GM12875 (cell line): ENCODE measurements at regions not wholly inside any gene's neighbourhood (a gene's known extent, or its start where the extent isn't known, plus 50 kb on each side); places are given as distances from the start of the nearest gene placed in this dataset.

ENCODE experiments used
- H3K4me3 ChIP-seq: one replicate; pipeline ENCODE4 v1.5.1; 2011; ENCODE audit warnings: low read depth, low read length, control low read depth
- CTCF ChIP-seq: IDR thresholded peaks from 2 replicates; pipeline ENCODE4 v1.5.1; 2011; ENCODE audit warnings: low read depth, mild to moderate bottlenecking, control low read depth, inconsistent platforms, low read length, moderate library complexity, borderline replicate concordance; ENCODE audit not compliant: insufficient read depth

- TF ChIP-seq CTCF = peak; percentile 97
- H3K4me3 ChIP-seq = no peak overlapping the region
These were observed 143.3 kb upstream of the ZNF644 start for GRCh38 chr1:91165033-91165654.

GRCh38 chr1:91162613-91163012 is 140.8 kb upstream of the ZNF644 start:
- no peak for TF ChIP-seq CTCF
- no peak overlapping the region for H3K4me3 ChIP-seq

GRCh38 chr1:91161749-91162148 is 139.9 kb upstream of the ZNF644 start:
- H3K4me3 ChIP-seq = no peak overlapping the region
- no peak for TF ChIP-seq CTCF

DNA sequence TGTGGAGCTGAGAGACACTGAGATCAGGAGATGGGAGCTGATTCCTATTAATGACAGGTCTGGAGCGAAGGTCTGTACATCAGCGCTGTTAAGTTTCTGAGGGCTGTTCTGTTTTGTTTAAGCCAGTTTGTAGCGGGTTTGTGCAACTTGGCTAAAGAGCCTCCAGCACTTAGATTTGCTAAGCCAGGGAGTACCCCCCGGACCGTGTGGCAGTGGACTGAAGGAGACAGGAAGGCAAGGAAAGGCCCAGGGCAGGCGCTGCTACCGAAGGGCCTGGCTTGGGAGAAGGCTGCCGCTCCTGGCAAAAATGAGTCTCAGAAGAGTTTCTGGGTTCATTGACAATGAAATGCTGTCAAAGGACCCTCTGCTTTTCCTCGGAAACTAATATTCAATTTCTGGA is 139.3 kb upstream of the ZNF644 start:
- no peak overlapping the region for H3K4me3 ChIP-seq
- no peak for TF ChIP-seq CTCF

DNA sequence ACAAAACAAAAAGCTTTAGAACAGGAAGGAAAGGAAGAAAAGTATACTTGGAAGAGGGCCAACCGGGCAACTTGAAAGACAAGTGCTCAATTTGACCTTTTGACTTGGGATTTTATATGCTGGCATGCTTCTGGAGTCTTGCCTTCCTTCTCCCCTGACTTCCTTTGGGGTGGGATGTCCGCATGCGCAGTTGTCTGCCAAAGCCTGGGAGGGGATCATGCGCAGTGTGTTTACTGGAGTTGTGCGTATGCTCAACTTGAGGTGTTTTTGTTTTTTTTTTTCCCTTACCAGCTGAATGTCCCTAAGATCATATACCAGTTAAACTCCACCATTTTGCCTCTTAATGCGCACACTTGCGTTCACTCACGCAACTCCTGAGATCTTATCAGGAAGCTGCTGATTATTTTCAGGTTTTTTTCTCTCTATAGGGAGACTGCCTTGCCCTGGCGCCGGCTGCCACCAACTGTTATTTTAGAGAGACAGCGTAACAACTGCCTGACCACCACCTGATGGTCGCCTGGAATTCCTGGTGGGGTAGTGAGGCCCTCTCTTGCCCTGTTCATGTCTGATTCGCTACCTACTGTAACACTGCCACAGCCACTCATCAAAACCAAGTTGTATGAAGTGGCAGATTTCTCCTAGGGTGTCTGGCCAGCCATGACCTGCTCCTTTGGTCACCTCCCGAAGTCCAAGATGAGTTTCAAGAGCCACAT is 138.7 kb upstream of the ZNF644 start:
- no peak overlapping the region for H3K4me3 ChIP-seq
- no peak for TF ChIP-seq CTCF

- TF ChIP-seq CTCF = no peak
- no peak overlapping the region for H3K4me3 ChIP-seq
These were observed 131.5 kb upstream of the ZNF644 start for GRCh38 chr1:91153341-91153740.

- no peak overlapping the region for H3K4me3 ChIP-seq
- no peak for TF ChIP-seq CTCF
These were observed 130.5 kb upstream of the ZNF644 start for GRCh38 chr1:91152331-91152730.
